Neural cell (in vitro differentiated cells): ENCODE measurements at regions not wholly inside any gene's neighbourhood (a gene's known extent, or its start where the extent isn't known, plus 50 kb on each side); places are given as distances from the start of the nearest gene placed in this dataset.

Experiments
- H2AFZ ChIP-seq: fragments of 200-600, 300-800 bp; sonication (generic), shearing (Covaris generic); 2 replicates; pipeline ENCODE4 v1.6.0; 2014; ENCODE audit warnings: low read depth, mild to moderate bottlenecking, antibody characterized with exemption, low read length, moderate library complexity
- H3F3A ChIP-seq: fragments of 200-600 bp; shearing (Covaris generic); 2 replicates; pipeline ENCODE4 v1.6.1; 2016; ENCODE audit warnings: mild to moderate bottlenecking, moderate library complexity, mixed read lengths, antibody characterized with exemption, low read length; ENCODE audit not compliant: insufficient read depth, poor library complexity, severe bottlenecking
- H3K27ac ChIP-seq: fragments of 200-600, 300-800 bp; sonication (generic), shearing (Covaris generic); 2 replicates; pipeline ENCODE4 v1.5.1; 2014; ENCODE audit warnings: mild to moderate bottlenecking, low read length, moderate library complexity
- H3K27me3 ChIP-seq: fragments of 300-800, 200-600 bp; sonication (generic), shearing (Covaris generic); 2 replicates; pipeline ENCODE4 v1.6.0; 2014; ENCODE audit warnings: mild to moderate bottlenecking, low read depth, low read length, moderate library complexity; ENCODE audit not compliant: insufficient read depth
- H3K36me3 ChIP-seq: fragments of 300-800, 200-600 bp; sonication (generic), shearing (Covaris generic); 2 replicates; pipeline ENCODE4 v1.5.1; 2014; ENCODE audit warnings: mild to moderate bottlenecking, antibody characterized with exemption, low read length, moderate library complexity; ENCODE audit not compliant: insufficient read depth
- H3K4me2 ChIP-seq: fragments of 300-800, 200-600 bp; sonication (generic), shearing (Covaris generic); 2 replicates; pipeline ENCODE4 v1.6.0; 2014; ENCODE audit warnings: mild to moderate bottlenecking, low read length
- H3K4me3 ChIP-seq: fragments of 300-800, 200-600 bp; sonication (generic), shearing (Covaris generic); 2 replicates; pipeline ENCODE4 v1.5.1; 2014; ENCODE audit warnings: mild to moderate bottlenecking, low read length, moderate library complexity
- H3K79me2 ChIP-seq: fragments of 200-600 bp; shearing (Covaris generic); replicated peaks from 2 replicates; pipeline ENCODE4 v1.6.0; 2014; ENCODE audit warnings: mild to moderate bottlenecking, low read length, moderate library complexity; ENCODE audit not compliant: insufficient read depth
- H3K9ac ChIP-seq: fragments of 300-800, 200-600 bp; sonication (generic), shearing (Covaris generic); 2 replicates; pipeline ENCODE4 v1.6.1; 2016; ENCODE audit warnings: mild to moderate bottlenecking, low read length, mixed read lengths
- H3K9me2 ChIP-seq: fragments of 200-600 bp; shearing (Covaris generic); 2 replicates; pipeline ENCODE4 v1.6.1; 2016; ENCODE audit warnings: mild to moderate bottlenecking, low read length, mixed read lengths; ENCODE audit not compliant: insufficient read depth
- H3K9me3 ChIP-seq: fragments of 200-600, 300-800 bp; sonication (generic), shearing (Covaris generic); 2 replicates; pipeline ENCODE4 v1.6.1; 2016; ENCODE audit warnings: mild to moderate bottlenecking, mixed run types, low read length, moderate library complexity, mixed read lengths
- H4K20me1 ChIP-seq: fragments of 200-600 bp; shearing (Covaris generic); 2 replicates; pipeline ENCODE4 v1.6.1; 2016; ENCODE audit warnings: mild to moderate bottlenecking, mixed run types; ENCODE audit not compliant: insufficient read depth
- EP300 ChIP-seq: fragments of 450-650 bp; conservative IDR thresholded peaks from 2 replicates; pipeline ENCODE4 v1.6.1; 2014; ENCODE audit warnings: antibody characterized with exemption, mild to moderate bottlenecking, moderate library complexity; ENCODE audit not compliant: poor library complexity, severe bottlenecking
- EZH2 ChIP-seq: fragments of 200-600, 300-800 bp; shearing (Covaris generic), sonication (generic); IDR thresholded peaks from 2 replicates; pipeline ENCODE4 v1.6.1; 2014; ENCODE audit warnings: antibody characterized with exemption, low read length, borderline replicate concordance, mild to moderate bottlenecking; ENCODE audit not compliant: insufficient read depth, poor library complexity, severe bottlenecking
- MXI1 ChIP-seq: fragments of 450-650 bp; conservative IDR thresholded peaks from 2 replicates; pipeline ENCODE4 v1.6.1; 2014; ENCODE audit warnings: antibody characterized with exemption, mild to moderate bottlenecking; ENCODE audit not compliant: poor library complexity, severe bottlenecking
- POLR2AphosphoS5 ChIP-seq: IDR thresholded peaks from 2 replicates; pipeline ENCODE4 v1.6.1; 2012
- RAD21 ChIP-seq: fragments of 450-650 bp; conservative IDR thresholded peaks from 2 replicates; pipeline ENCODE4 v1.6.1; 2014; ENCODE audit warnings: antibody characterized with exemption, mild to moderate bottlenecking, moderate library complexity
- SMC3 ChIP-seq: fragments of 450-650 bp; conservative IDR thresholded peaks from 2 replicates; pipeline ENCODE4 v1.6.1; 2014; ENCODE audit warnings: antibody characterized with exemption, mild to moderate bottlenecking, moderate library complexity; ENCODE audit not compliant: poor library complexity
- TAF1 ChIP-seq: IDR thresholded peaks from 2 replicates; pipeline ENCODE4 v1.6.1; 2012; ENCODE audit warnings: low read depth
- TF ChIP-seq, protein P1 (sequence below): fragments of 450-650 bp; IDR thresholded peaks from 2 replicates; pipeline ENCODE4 v1.5.1; 2014; ENCODE audit warnings: antibody characterized with exemption, mild to moderate bottlenecking, moderate library complexity; ENCODE audit not compliant: poor library complexity, severe bottlenecking
- TF ChIP-seq, protein P2 (sequence below): IDR thresholded peaks from 2 replicates; pipeline ENCODE4 v1.6.1; 2012; ENCODE audit warnings: borderline replicate concordance

- H3K36me3 ChIP-seq, result no peaks in the 10 kb centered on the region
- H4K20me1 ChIP-seq, result no peaks in the 10 kb centered on the region
- no peaks in the 10 kb centered on the region for H3K79me2 ChIP-seq
- H3K9ac ChIP-seq, result no peak overlapping the region
- TF ChIP-seq EZH2 (no peak), MXI1 (no peak), RAD21 (no peak), POLR2AphosphoS5 (no peak), EP300 (no peak)
- TF ChIP-seq, protein P1, sequence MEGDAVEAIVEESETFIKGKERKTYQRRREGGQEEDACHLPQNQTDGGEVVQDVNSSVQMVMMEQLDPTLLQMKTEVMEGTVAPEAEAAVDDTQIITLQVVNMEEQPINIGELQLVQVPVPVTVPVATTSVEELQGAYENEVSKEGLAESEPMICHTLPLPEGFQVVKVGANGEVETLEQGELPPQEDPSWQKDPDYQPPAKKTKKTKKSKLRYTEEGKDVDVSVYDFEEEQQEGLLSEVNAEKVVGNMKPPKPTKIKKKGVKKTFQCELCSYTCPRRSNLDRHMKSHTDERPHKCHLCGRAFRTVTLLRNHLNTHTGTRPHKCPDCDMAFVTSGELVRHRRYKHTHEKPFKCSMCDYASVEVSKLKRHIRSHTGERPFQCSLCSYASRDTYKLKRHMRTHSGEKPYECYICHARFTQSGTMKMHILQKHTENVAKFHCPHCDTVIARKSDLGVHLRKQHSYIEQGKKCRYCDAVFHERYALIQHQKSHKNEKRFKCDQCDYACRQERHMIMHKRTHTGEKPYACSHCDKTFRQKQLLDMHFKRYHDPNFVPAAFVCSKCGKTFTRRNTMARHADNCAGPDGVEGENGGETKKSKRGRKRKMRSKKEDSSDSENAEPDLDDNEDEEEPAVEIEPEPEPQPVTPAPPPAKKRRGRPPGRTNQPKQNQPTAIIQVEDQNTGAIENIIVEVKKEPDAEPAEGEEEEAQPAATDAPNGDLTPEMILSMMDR, result no peak
- TF ChIP-seq, protein P2, sequence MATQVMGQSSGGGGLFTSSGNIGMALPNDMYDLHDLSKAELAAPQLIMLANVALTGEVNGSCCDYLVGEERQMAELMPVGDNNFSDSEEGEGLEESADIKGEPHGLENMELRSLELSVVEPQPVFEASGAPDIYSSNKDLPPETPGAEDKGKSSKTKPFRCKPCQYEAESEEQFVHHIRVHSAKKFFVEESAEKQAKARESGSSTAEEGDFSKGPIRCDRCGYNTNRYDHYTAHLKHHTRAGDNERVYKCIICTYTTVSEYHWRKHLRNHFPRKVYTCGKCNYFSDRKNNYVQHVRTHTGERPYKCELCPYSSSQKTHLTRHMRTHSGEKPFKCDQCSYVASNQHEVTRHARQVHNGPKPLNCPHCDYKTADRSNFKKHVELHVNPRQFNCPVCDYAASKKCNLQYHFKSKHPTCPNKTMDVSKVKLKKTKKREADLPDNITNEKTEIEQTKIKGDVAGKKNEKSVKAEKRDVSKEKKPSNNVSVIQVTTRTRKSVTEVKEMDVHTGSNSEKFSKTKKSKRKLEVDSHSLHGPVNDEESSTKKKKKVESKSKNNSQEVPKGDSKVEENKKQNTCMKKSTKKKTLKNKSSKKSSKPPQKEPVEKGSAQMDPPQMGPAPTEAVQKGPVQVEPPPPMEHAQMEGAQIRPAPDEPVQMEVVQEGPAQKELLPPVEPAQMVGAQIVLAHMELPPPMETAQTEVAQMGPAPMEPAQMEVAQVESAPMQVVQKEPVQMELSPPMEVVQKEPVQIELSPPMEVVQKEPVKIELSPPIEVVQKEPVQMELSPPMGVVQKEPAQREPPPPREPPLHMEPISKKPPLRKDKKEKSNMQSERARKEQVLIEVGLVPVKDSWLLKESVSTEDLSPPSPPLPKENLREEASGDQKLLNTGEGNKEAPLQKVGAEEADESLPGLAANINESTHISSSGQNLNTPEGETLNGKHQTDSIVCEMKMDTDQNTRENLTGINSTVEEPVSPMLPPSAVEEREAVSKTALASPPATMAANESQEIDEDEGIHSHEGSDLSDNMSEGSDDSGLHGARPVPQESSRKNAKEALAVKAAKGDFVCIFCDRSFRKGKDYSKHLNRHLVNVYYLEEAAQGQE, result no peak
- no peak overlapping the region for H3K4me2 ChIP-seq
- no peaks in the 10 kb centered on the region for H3F3A ChIP-seq
- H3K9me2 ChIP-seq, result no peaks in the 10 kb centered on the region
- no peaks in the 10 kb centered on the region for H3K27me3 ChIP-seq
- H3K9me3 ChIP-seq, result no peaks in the 10 kb centered on the region
- H2AFZ ChIP-seq, result no peak overlapping the region
- no peak overlapping the region for H3K27ac ChIP-seq
- no peak overlapping the region for H3K4me3 ChIP-seq
Observed at GRCh38 chr21:16811970-16812369, 700.9 kb upstream of the CXADR start.

- Histone ChIP-seq H3K9me3 (no peaks in the 10 kb centered on the region), H3K27ac (no peak overlapping the region), H2AFZ (no peak overlapping the region), H3K36me3 (no peaks in the 10 kb centered on the region), H3K9ac (no peak overlapping the region), H3K4me2 (no peak overlapping the region), H3K27me3 (no peaks in the 10 kb centered on the region), H3F3A (no peaks in the 10 kb centered on the region), H3K4me3 (no peak overlapping the region), H3K79me2 (no peaks in the 10 kb centered on the region), H3K9me2 (no peaks in the 10 kb centered on the region), H4K20me1 (no peaks in the 10 kb centered on the region)
- no peak for TF ChIP-seq MXI1
- TF ChIP-seq EZH2, result no peak
- TF ChIP-seq, protein P1, result no peak
- no peak for TF ChIP-seq EP300
- TF ChIP-seq, protein P2, result no peak
- TF ChIP-seq TAF1, result no peak
- no peak for TF ChIP-seq RAD21
- TF ChIP-seq POLR2AphosphoS5, result no peak
- TF ChIP-seq SMC3, result no peak
Observed at GRCh38 chr21:16815243-16815642, 697.6 kb upstream of the CXADR start.
